ENCODE measurements at regions not wholly inside any gene's neighbourhood (a gene's known extent, or its start where the extent isn't known, plus 50 kb on each side); places are given as distances from the start of the nearest gene placed in this dataset.

DNA sequence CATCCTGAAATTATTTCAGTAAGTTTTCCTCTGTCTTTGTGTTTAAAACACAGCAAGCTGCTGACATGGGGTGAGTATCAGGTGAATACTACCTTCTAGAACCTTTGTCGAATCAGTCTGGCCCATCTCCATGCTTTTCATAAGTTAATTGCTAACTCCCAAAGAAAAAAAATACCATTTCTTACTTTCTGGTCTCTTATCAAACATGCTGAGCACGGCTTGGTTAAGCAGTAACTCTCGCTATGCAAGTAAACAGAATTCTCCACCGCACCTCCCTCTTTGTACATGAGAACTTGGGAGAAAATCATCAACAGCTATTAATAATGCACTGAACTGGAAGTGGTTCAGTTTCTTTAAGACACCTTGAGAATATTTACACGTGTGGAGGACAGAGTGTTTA, 88.6 kb downstream of the FGF9 start:
- no peak for TF ChIP-seq POLR2A (IDR thresholded peaks at IDR 0.05; ENCODE audit: extremely low read depth, insufficient read length)
- TF ChIP-seq, protein P1, sequence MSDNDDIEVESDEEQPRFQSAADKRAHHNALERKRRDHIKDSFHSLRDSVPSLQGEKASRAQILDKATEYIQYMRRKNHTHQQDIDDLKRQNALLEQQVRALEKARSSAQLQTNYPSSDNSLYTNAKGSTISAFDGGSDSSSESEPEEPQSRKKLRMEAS (IDR thresholded peaks at IDR 0.05; ENCODE audit: low read depth, low read length) = no peak
